ENCODE measurements at regions not wholly inside any gene's neighbourhood (a gene's known extent, or its start where the extent isn't known, plus 50 kb on each side); places are given as distances from the start of the nearest gene placed in this dataset.

GRCh38 chr10:2728087-2728486 is 339.3 kb upstream of the PFKP start:
- in situ Hi-C loops (cut with MboI; ENCODE audit: low pct_ligation_motif_present in 1 of 4, low pct_unique_long_range_greater_than_20kb in 1 of 4, low sequenced_read_pairs in 3 of 4) = no loop called here
- peaks cover 0 to 3% of the 10 kb centered on the region in 2 donors for H3K9me3 ChIP-seq
- no peaks in the 10 kb centered on the region for H3K36me3 ChIP-seq
- no peak overlapping the region for H3K27ac ChIP-seq
- H3K4me3 ChIP-seq = no peak overlapping the region
- intact Hi-C loops (cut with DNase I; ENCODE audit: low total_unique reads) = no loop called here
- TF ChIP-seq EP300 (IDR thresholded peaks at IDR 0.05; ENCODE audit: low read depth) = no peak
- TF ChIP-seq CTCF (IDR thresholded peaks at IDR 0.05) = no peak
- TF ChIP-seq POLR2A (IDR thresholded peaks at IDR 0.05) = no peak
- TF ChIP-seq POLR2AphosphoS5 (IDR thresholded peaks at IDR 0.05) = no peak
- no peaks in the 10 kb centered on the region for H3K27me3 ChIP-seq
- 87 to 90% methylated on average over 6 of the region's 6 CpGs for WGBS, 2 donors (ENCODE audit: low coverage in 1 of 2)
- DNase-seq = no peak
- no peaks in the 10 kb centered on the region for H3K4me1 ChIP-seq

- TF ChIP-seq EP300 (IDR thresholded peaks at IDR 0.05; ENCODE audit: low read depth) = no peak
- TF ChIP-seq POLR2A (IDR thresholded peaks at IDR 0.05) = no peak
- TF ChIP-seq CTCF (IDR thresholded peaks at IDR 0.05) = no peak
- WGBS, 2 donors (ENCODE audit: low coverage in 1 of 2) = 84 to 87% methylated on average over 9 of the region's 9 CpGs
- in situ Hi-C loops (cut with MboI; ENCODE audit: low pct_ligation_motif_present in 1 of 4, low pct_unique_long_range_greater_than_20kb in 1 of 4, low sequenced_read_pairs in 3 of 4) = no loop called here
These were observed 350.8 kb upstream of the PFKP start for GRCh38 chr10:2716596-2716995.

GRCh38 chr10:2714597-2714996 is 352.8 kb upstream of the PFKP start:
- no peak for DNase-seq
- Histone ChIP-seq H3K4me3 (no peak overlapping the region), H3K27ac (no peak overlapping the region), H3K27me3 (no peaks in the 10 kb centered on the region), H3K36me3 (no peaks in the 10 kb centered on the region), H3K9me3 (peaks cover 4% of the 10 kb centered on the region in 2 donors), H3K4me1 (no peaks in the 10 kb centered on the region)
- 75 to 76% methylated on average over 2 of the region's 2 CpGs for WGBS, 2 donors (ENCODE audit: low coverage in 1 of 2)
- no peak for TF ChIP-seq POLR2AphosphoS5 (IDR thresholded peaks at IDR 0.05)
- TF ChIP-seq POLR2A (IDR thresholded peaks at IDR 0.05) = no peak
- TF ChIP-seq CTCF (IDR thresholded peaks at IDR 0.05) = no peak
- TF ChIP-seq EP300 (IDR thresholded peaks at IDR 0.05; ENCODE audit: low read depth) = no peak
- intact Hi-C loops (cut with DNase I; ENCODE audit: low total_unique reads) (no loop called here), in situ Hi-C loops (cut with MboI; ENCODE audit: low pct_ligation_motif_present in 1 of 4, low pct_unique_long_range_greater_than_20kb in 1 of 4, low sequenced_read_pairs in 3 of 4) (no loop called here)

More at GRCh38 chr10:2716596-2716995, 350.8 kb upstream of the PFKP start:
- no peak overlapping the region for H3K27ac ChIP-seq
- no peaks in the 10 kb centered on the region for H3K36me3 ChIP-seq
- H3K4me3 ChIP-seq = no peak overlapping the region
- intact Hi-C loops (cut with DNase I; ENCODE audit: low total_unique reads) = no loop called here
- H3K27me3 ChIP-seq = no peaks in the 10 kb centered on the region
- no peaks in the 10 kb centered on the region for H3K4me1 ChIP-seq
- no peaks in the 10 kb centered on the region for H3K9me3 ChIP-seq
- no peak for DNase-seq

- intact Hi-C loops (cut with DNase I; ENCODE audit: low total_unique reads) (no loop called here), in situ Hi-C loops (cut with MboI; ENCODE audit: low pct_ligation_motif_present in 1 of 4, low pct_unique_long_range_greater_than_20kb in 1 of 4, low sequenced_read_pairs in 3 of 4) (no loop called here)
- Histone ChIP-seq H3K9me3 (peaks cover 0 to 3% of the 10 kb centered on the region in 2 donors), H3K4me1 (no peaks in the 10 kb centered on the region), H3K4me3 (no peak overlapping the region), H3K36me3 (no peaks in the 10 kb centered on the region), H3K27me3 (no peaks in the 10 kb centered on the region), H3K27ac (no peak overlapping the region)
- WGBS, 2 donors (ENCODE audit: low coverage in 1 of 2) = 58% methylated on average over 3 of the region's 3 CpGs; no CpG with 5 or more reads in 1 of the 2 donors
- no peak for DNase-seq
- no peak for TF ChIP-seq POLR2A (IDR thresholded peaks at IDR 0.05)
- no peak for TF ChIP-seq POLR2AphosphoS5 (IDR thresholded peaks at IDR 0.05)
- no peak for TF ChIP-seq EP300 (IDR thresholded peaks at IDR 0.05; ENCODE audit: low read depth)
- TF ChIP-seq CTCF (IDR thresholded peaks at IDR 0.05) = no peak
These were observed 363.4 kb upstream of the PFKP start for GRCh38 chr10:2703953-2704352.
